Lung (tissue), 11 donors: ENCODE measurements at regions not wholly inside any gene's neighbourhood (a gene's known extent, or its start where the extent isn't known, plus 50 kb on each side); places are given as distances from the start of the nearest gene placed in this dataset.
A peak's percentile ranks its signal among the peaks of the same experiment; 100 is the strongest.

Experiments
- ATAC-seq: fragments of 200-7000 bp; cut with Tn5 transposase; one replicate; pipeline ENCODE4 v1.9.1; 2020; ENCODE audit warnings: moderate number of reproducible peaks; ENCODE audit not compliant: insufficient read depth, low FRiP score
- DNase-seq, 3 donors: peaks; one replicate each; pipeline ENCODE4 v3.0.0-alpha.2; 2013 to 2017
- H3K27ac ChIP-seq, 2 donors: one replicate each; pipeline ENCODE4 v1.5.1; 2013; ENCODE audit warnings: mild to moderate bottlenecking in 2 of 2, moderate library complexity in 2 of 2, control low read depth in 1 of 2, inconsistent platforms in 1 of 2, low read depth in 1 of 2, low read length in 1 of 2
- H3K27me3 ChIP-seq, 3 donors: one replicate each; pipeline ENCODE4 v1.5.1; 2013; ENCODE audit warnings: low read length in 2 of 3; ENCODE audit not compliant: control insufficient read depth in 3 of 3, insufficient read depth in 3 of 3
- H3K36me3 ChIP-seq, 4 donors: one replicate each; pipeline ENCODE4 v1.5.1; 2013; ENCODE audit warnings: low read length in 4 of 4, mild to moderate bottlenecking in 1 of 4, moderate library complexity in 1 of 4; ENCODE audit not compliant: control insufficient read depth in 4 of 4, insufficient read depth in 4 of 4
- H3K4me1 ChIP-seq, 5 donors: one replicate each; pipeline ENCODE4 v1.5.1; 2013; ENCODE audit warnings: low read length in 5 of 5, mild to moderate bottlenecking in 2 of 5, moderate library complexity in 1 of 5; ENCODE audit not compliant: control insufficient read depth in 5 of 5, insufficient read depth in 5 of 5
- H3K4me3 ChIP-seq: one replicate; pipeline ENCODE4 v1.5.1; 2013; ENCODE audit warnings: mild to moderate bottlenecking, control low read depth, moderate library complexity
- H3K9ac ChIP-seq, 2 donors: one replicate each; pipeline ENCODE4 v1.5.1; 2013; ENCODE audit warnings: low read length in 2 of 2, control low read depth in 1 of 2; ENCODE audit not compliant: insufficient read depth in 1 of 2
- H3K9me3 ChIP-seq, 4 donors: one replicate each; pipeline ENCODE4 v1.5.1; 2013; ENCODE audit warnings: low read length in 3 of 4, mild to moderate bottlenecking in 1 of 4, moderate library complexity in 1 of 4; ENCODE audit not compliant: control insufficient read depth in 4 of 4, insufficient read depth in 3 of 4
- CTCF ChIP-seq: IDR thresholded peaks from 2 replicates; pipeline ENCODE4 v1.5.1; 2012; ENCODE audit warnings: mild to moderate bottlenecking; ENCODE audit errors: control extremely low read depth, extremely low read depth
- WGBS, 2 donors: extraction: QIAGEN DNeasy Blood & Tissue Kit; methylation state at CpG; one replicate each; pipeline ENCODE4 v1.1.7; 2013; 5-methylcytosine and 5-hydroxymethylcytosine counted together
- donor health status: control.
- donor health status: control.
- donor health status: Bipolar disorder and iron deficiency.
- donor health status: healthy.
- donor health status: DM: yes; HTN: yes; CAD: no.

GRCh38 chr9:111985315-111985714 is 88.7 kb downstream of the UGCG start:
- ATAC-seq = no peak
- no peak overlapping the region for H3K27ac ChIP-seq
- WGBS, 2 donors = 90 to 95% methylated on average over 6 of the region's 6 CpGs

GRCh38 chr9:111986035-111986556 is 89.5 kb downstream of the UGCG start:
- no peaks in the 10 kb centered on the region for H3K4me1 ChIP-seq
- no peak for TF ChIP-seq CTCF
- H3K27me3 ChIP-seq = no peaks in the 10 kb centered on the region
- no peak overlapping the region for H3K9ac ChIP-seq
- H3K9me3 ChIP-seq = peaks cover 0 to 3% (median 0%) of the 10 kb centered on the region in 4 donors
- no peak for ATAC-seq
- peak in 1 of 3 donors; percentile 37 for DNase-seq
- 58 to 80% methylated on average over 6 of the region's 6 CpGs for WGBS, 2 donors
- no peak overlapping the region for H3K4me3 ChIP-seq
- H3K27ac ChIP-seq = no peak overlapping the region
- peaks cover 0 to 1% (median 0%) of the 10 kb centered on the region in 4 donors for H3K36me3 ChIP-seq

More at GRCh38 chr9:111985315-111985714, 88.7 kb downstream of the UGCG start:
- Histone ChIP-seq H3K27me3 (no peaks in the 10 kb centered on the region), H3K9ac (no peak overlapping the region), H3K36me3 (peaks cover 0 to 1% (median 0%) of the 10 kb centered on the region in 4 donors), H3K4me1 (no peaks in the 10 kb centered on the region), H3K9me3 (no peaks in the 10 kb centered on the region), H3K4me3 (no peak overlapping the region)
- DNase-seq = no peak
- TF ChIP-seq CTCF = no peak
